Skin epidermis (tissue), 12 donors: ENCODE measurements at regions not wholly inside any gene's neighbourhood (a gene's known extent, or its start where the extent isn't known, plus 50 kb on each side); places are given as distances from the start of the nearest gene placed in this dataset.

Experiments
- H3K27ac ChIP-seq, 21 experiments: fragments of 200-600 bp; sonication (generic) in 11 of 21; one replicate each; pipeline ENCODE4 v1.5.0; 2020; ENCODE audit warnings: mild to moderate bottlenecking in 3 of 21, inconsistent platforms in 2 of 21, moderate library complexity in 2 of 21
- H3K4me3 ChIP-seq, 7 experiments: fragments of 200-600 bp; sonication (generic) in 2 of 7; one replicate each; pipeline ENCODE4 v1.5.0; 2020; ENCODE audit warnings: inconsistent platforms in 2 of 7, mild to moderate bottlenecking in 2 of 7, moderate library complexity in 1 of 7

GRCh38 chr1:112790920-112791722 lies 76.0 kb upstream of the PPM1J start:
- H3K4me3 ChIP-seq = no peak overlapping the region
- no peak overlapping the region for H3K27ac ChIP-seq

- H3K4me3 ChIP-seq = no peak overlapping the region
- no peak overlapping the region for H3K27ac ChIP-seq
These were observed 73.4 kb upstream of the PPM1J start for GRCh38 chr1:112788561-112788960.

GRCh38 chr1:112788054-112788453 lies 72.9 kb upstream of the PPM1J start:
- H3K27ac ChIP-seq = no peak overlapping the region
- no peak overlapping the region for H3K4me3 ChIP-seq

- no peak overlapping the region for H3K4me3 ChIP-seq
- H3K27ac ChIP-seq = no peak overlapping the region
These were observed 67.9 kb upstream of the PPM1J start for GRCh38 chr1:112783059-112783458.

- Histone ChIP-seq H3K4me3 (no peak overlapping the region), H3K27ac (no peak overlapping the region)
These were observed 64.8 kb upstream of the PPM1J start for GRCh38 chr1:112779665-112780526.

- no peak overlapping the region for H3K27ac ChIP-seq
These were observed 63.0 kb upstream of the PPM1J start for GRCh38 chr1:112778137-112778536.

GRCh38 chr1:112776688-112777087 lies 61.6 kb upstream of the PPM1J start:
- no peak overlapping the region for H3K27ac ChIP-seq
- H3K4me3 ChIP-seq = no peak overlapping the region

More at GRCh38 chr1:112778137-112778536, 63.0 kb upstream of the PPM1J start:
- H3K4me3 ChIP-seq = no peak overlapping the region

- Histone ChIP-seq H3K4me3 (no peak overlapping the region), H3K27ac (no peak overlapping the region)
These were observed 57.6 kb upstream of the PPM1J start for GRCh38 chr1:112772781-112773180.

GRCh38 chr1:112770724-112771123 lies 55.6 kb upstream of the PPM1J start:
- Histone ChIP-seq H3K4me3 (no peak overlapping the region), H3K27ac (no peak overlapping the region)

- no peak overlapping the region for H3K4me3 ChIP-seq
These were observed 54.5 kb upstream of the PPM1J start for GRCh38 chr1:112769611-112770010.

GRCh38 chr1:112767646-112768045 lies 52.5 kb upstream of the PPM1J start:
- no peak overlapping the region for H3K4me3 ChIP-seq
- no peak overlapping the region for H3K27ac ChIP-seq

More at GRCh38 chr1:112769611-112770010, 54.5 kb upstream of the PPM1J start:
- no peak overlapping the region for H3K27ac ChIP-seq
